ENCODE measurements at regions not wholly inside any gene's neighbourhood (a gene's known extent, or its start where the extent isn't known, plus 50 kb on each side); places are given as distances from the start of the nearest gene placed in this dataset.

DNA sequence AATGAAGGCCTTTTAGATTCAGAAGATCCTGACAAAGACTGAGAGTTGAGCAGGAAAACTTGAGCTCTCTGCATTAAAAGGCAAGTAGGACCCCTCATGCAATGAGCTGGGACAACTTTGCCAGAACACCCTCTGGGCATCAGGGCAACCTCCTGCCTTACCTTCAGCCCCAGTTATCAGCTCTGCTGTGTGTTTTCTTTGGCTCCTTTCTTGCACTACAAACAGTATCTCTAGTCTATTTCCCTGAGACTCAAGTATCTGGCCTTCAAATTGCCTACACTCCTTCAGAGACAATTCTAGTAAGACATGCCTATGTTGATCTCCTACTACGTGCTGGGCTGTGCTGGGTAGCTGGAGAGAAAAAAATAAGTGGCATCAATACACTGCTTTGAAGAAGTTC is 192.2 kb downstream of the MID1IP1 start:
- Histone ChIP-seq H3K4me3 (no peak overlapping the region), H3K27me3 (no peaks in the 10 kb centered on the region), H3K36me3 (no peaks in the 10 kb centered on the region), H3K27ac (no peak overlapping the region), H3K4me1 (ENCODE audit: insufficient read depth) (no peaks in the 10 kb centered on the region), H3K9me3 (no peaks in the 10 kb centered on the region)
- WGBS, 3 donors = 42 to 67% (median 49%) methylated on average over 1 of the region's 1 CpG
- DNase-seq = no peak
- TF ChIP-seq EP300 (IDR thresholded peaks at IDR 0.05) (no peak), POLR2A (IDR thresholded peaks at IDR 0.05) (no peak), CTCF (IDR thresholded peaks at IDR 0.05) (no peak)
- intact Hi-C loops (cut with DNase I) = no loop called here

GRCh38 chrX:38999099-38999498 is 197.8 kb downstream of the MID1IP1 start:
- DNase-seq = no peak
- Histone ChIP-seq H3K4me3 (no peak overlapping the region), H3K36me3 (no peaks in the 10 kb centered on the region), H3K27me3 (no peaks in the 10 kb centered on the region), H3K9me3 (no peaks in the 10 kb centered on the region), H3K4me1 (ENCODE audit: insufficient read depth) (no peaks in the 10 kb centered on the region), H3K27ac (no peak overlapping the region)
- 81 to 86% (median 83%) methylated on average over 2 of the region's 2 CpGs for WGBS, 3 donors
- TF ChIP-seq EP300 (IDR thresholded peaks at IDR 0.05) (no peak), CTCF (IDR thresholded peaks at IDR 0.05) (no peak), POLR2A (IDR thresholded peaks at IDR 0.05) (no peak)
- intact Hi-C loops (cut with DNase I) = no loop called here

DNA sequence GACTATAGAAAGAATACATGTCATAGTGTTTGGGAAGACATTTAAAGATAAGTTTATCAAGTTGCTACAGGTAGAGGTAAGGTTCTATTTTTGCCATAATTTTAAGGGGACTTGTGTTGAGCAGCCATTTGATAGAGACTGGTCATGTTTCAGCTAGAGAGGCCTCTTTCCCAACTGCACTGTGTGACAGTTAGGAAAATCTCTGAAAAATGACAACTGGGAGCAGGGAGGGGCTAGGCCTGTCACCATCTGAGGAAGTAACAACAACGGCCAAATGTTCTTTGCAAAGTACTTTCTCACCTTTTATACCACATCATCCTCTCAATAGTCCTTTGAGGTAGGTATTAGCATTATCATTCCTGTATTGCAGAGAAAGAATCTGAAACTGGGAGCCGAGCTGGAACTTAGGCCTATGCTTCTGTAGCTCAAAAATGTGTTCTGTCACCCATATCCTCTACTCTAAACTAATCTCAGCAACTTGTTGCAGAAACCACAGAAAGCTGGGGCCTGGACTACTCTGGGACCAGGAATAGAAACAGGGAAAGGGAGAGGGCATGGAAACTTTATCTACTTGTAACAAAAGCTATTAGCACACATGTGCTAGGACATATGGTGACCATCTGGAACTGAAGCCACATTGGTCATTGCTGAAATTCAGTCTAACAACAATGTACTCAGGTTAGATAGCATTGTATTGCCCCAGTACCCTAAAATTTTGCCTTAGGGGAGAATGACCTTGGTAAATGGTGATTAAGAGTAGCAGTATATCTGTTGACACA is 198.9 kb downstream of the MID1IP1 start:
- no peak for DNase-seq
- H3K27me3 ChIP-seq = no peaks in the 10 kb centered on the region
- H3K4me1 ChIP-seq (ENCODE audit: insufficient read depth) = peaks cover 1% of the 10 kb centered on the region
- H3K9me3 ChIP-seq = no peaks in the 10 kb centered on the region
- intact Hi-C loops (cut with DNase I) = no loop called here
- H3K36me3 ChIP-seq = no peaks in the 10 kb centered on the region
- H3K27ac ChIP-seq = no peak overlapping the region
- 54 to 68% (median 58%) methylated on average over 2 of the region's 2 CpGs for WGBS, 3 donors
- TF ChIP-seq EP300 (IDR thresholded peaks at IDR 0.05) (no peak), CTCF (IDR thresholded peaks at IDR 0.05) (no peak), POLR2A (IDR thresholded peaks at IDR 0.05) (no peak)
- no peak overlapping the region for H3K4me3 ChIP-seq

DNA sequence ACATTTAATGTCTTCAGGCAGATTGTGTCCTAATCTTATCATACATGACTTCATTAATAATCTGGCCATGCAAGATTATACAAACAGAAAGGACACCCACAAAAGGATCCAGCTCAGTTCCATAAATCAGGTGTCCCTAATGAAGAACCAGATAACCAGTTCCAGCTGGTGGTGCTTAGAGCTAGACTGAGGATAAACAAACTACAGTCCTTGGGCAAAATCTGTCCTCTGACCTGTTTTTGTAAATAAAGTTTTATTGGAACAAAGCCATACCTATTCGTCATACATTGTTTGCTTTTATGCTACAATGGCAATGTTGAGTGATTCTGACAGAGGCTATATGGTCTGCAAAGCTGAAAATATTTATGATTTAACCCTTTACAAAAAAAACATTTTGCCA is 199.5 kb downstream of the MID1IP1 start:
- Histone ChIP-seq H3K9me3 (no peaks in the 10 kb centered on the region), H3K36me3 (no peaks in the 10 kb centered on the region), H3K4me3 (no peak overlapping the region), H3K27me3 (no peaks in the 10 kb centered on the region), H3K4me1 (ENCODE audit: insufficient read depth) (peaks cover 1% of the 10 kb centered on the region), H3K27ac (no peak overlapping the region)
- DNase-seq = no peak
- no peak for TF ChIP-seq POLR2A (IDR thresholded peaks at IDR 0.05)
- TF ChIP-seq EP300 (IDR thresholded peaks at IDR 0.05) = no peak
- 44 to 62% (median 51%) methylated on average over 1 of the region's 1 CpG for WGBS, 3 donors
- intact Hi-C loops (cut with DNase I) = no loop called here

- no peak for DNase-seq
- Histone ChIP-seq H3K9me3 (no peaks in the 10 kb centered on the region), H3K27ac (no peak overlapping the region), H3K4me3 (no peak overlapping the region), H3K36me3 (no peaks in the 10 kb centered on the region), H3K27me3 (no peaks in the 10 kb centered on the region), H3K4me1 (ENCODE audit: insufficient read depth) (peaks cover 1% of the 10 kb centered on the region)
- TF ChIP-seq POLR2A (IDR thresholded peaks at IDR 0.05) = no peak
- no peak for TF ChIP-seq EP300 (IDR thresholded peaks at IDR 0.05)
- no peak for TF ChIP-seq CTCF (IDR thresholded peaks at IDR 0.05)
- WGBS, 3 donors = 40 to 49% (median 41%) methylated on average over 1 of the region's 1 CpG
- intact Hi-C loops (cut with DNase I) = no loop called here
Observed at GRCh38 chrX:39002466-39002865, 201.2 kb downstream of the MID1IP1 start.

All from ovary (tissue), 7 donors.